ENCODE measurements at regions not wholly inside any gene's neighbourhood (a gene's known extent, or its start where the extent isn't known, plus 50 kb on each side); places are given as distances from the start of the nearest gene placed in this dataset.
A peak's percentile ranks its signal among the peaks of the same experiment; 100 is the strongest.

DNA sequence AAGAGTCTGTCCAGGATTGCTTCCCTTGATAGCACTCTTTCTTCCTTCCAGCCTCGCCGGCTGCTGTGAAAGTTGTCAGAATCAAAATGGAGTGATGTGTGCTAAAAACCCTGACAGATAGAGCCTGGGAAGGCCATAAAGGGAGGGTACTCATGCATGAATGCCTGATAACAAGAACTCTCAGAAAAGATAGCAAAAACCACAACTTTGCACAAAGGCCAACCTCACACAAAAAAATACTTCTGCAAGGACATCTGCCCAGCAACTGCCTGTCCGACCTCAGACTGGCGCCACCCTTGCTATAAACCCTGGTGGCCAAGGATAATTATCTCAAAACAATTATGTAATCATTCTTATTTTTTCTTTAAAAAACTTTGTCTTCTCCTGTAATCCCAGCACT, 133.2 kb upstream of the SVIL start:
- DNase-seq (ENCODE audit: low read depth in 4 of 4, low spot score in 2 of 4), result no peak

DNA sequence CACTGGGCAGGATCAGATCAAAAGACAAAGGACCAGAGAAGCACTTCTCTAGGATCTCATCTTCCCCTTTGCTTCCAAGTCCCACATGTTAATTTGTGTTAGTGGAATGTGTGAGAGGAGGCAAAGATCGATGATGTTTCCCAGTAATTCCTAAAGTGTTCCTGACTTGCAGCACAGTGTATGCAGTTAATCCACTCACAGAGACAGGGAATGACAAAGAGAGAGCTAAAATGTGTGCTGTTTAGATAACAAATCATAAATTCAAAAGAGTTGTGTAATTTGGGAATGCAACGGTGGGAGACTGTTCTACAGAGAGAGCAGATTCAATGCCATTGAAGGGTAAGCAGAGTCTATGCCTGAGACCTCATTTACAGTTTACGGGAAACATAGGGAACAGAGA, 132.0 kb upstream of the SVIL start:
- no peak for DNase-seq (ENCODE audit: low read depth in 4 of 4, low spot score in 2 of 4)

GRCh38 chr10:29765330-29765729, 130.6 kb upstream of the SVIL start:
- DNase-seq (ENCODE audit: low read depth in 4 of 4, low spot score in 2 of 4), result no peak

- no peak for DNase-seq (ENCODE audit: low read depth in 4 of 4, low spot score in 2 of 4)
Observed at GRCh38 chr10:29763396-29763795, 128.6 kb upstream of the SVIL start.

GRCh38 chr10:29761916-29762315, 127.1 kb upstream of the SVIL start:
- DNase-seq (ENCODE audit: low read depth in 4 of 4, low spot score in 2 of 4), result no peak

GRCh38 chr10:29760138-29760900, 125.5 kb upstream of the SVIL start:
- DNase-seq (ENCODE audit: low read depth in 4 of 4, low spot score in 2 of 4), result no peak

DNA sequence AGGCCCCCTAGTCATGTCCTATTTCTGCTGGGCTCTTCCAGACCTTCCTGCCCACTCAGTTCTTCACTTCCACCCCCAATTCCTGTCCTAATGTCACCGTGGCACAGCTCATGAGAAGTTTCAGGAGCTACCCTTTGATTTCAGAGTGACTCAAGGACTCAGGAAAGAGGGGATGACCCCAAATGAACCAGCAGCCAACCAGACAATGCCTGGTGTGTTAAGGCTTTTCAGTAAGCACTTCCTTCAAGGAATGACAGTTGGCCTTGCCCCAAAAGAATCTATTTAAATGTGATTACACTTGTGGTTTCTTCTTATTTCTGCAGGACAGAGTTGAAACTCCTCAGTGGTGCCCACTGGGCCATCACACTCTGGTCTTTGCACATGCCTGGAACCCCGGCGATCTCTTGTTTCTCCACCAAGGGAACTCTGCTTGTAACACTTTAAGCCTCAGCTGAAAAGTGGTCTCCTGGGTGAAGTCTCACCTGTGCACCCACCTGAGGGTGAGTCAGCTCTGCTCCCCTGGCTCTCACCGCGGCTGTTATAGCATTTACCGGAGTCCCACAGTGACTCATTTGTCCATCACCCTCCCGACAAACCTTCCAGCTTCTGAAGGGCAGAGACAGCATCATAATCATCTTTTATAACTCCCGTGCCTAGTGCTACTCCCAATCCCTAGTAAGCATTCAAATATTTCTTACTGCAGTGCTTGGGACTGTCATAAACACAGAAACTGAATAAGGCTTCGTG, 123.0 kb upstream of the SVIL start:
- no peak for DNase-seq (ENCODE audit: low read depth in 4 of 4, low spot score in 2 of 4)

- DNase-seq (ENCODE audit: low read depth in 4 of 4, low spot score in 2 of 4), result no peak
Observed at GRCh38 chr10:29756451-29756850, 121.7 kb upstream of the SVIL start.

- DNase-seq (ENCODE audit: low read depth in 4 of 4, low spot score in 2 of 4), result no peak
Observed at GRCh38 chr10:29753283-29753682, 118.5 kb upstream of the SVIL start.

GRCh38 chr10:29751684-29752083, 116.9 kb upstream of the SVIL start:
- DNase-seq (ENCODE audit: low read depth in 4 of 4, low spot score in 2 of 4), result no peak

GRCh38 chr10:29751240-29751639, 116.5 kb upstream of the SVIL start:
- no peak for DNase-seq (ENCODE audit: low read depth in 4 of 4, low spot score in 2 of 4)

GRCh38 chr10:29749150-29749549, 114.4 kb upstream of the SVIL start:
- DNase-seq (ENCODE audit: low read depth in 4 of 4, low spot score in 2 of 4), result no peak

DNA sequence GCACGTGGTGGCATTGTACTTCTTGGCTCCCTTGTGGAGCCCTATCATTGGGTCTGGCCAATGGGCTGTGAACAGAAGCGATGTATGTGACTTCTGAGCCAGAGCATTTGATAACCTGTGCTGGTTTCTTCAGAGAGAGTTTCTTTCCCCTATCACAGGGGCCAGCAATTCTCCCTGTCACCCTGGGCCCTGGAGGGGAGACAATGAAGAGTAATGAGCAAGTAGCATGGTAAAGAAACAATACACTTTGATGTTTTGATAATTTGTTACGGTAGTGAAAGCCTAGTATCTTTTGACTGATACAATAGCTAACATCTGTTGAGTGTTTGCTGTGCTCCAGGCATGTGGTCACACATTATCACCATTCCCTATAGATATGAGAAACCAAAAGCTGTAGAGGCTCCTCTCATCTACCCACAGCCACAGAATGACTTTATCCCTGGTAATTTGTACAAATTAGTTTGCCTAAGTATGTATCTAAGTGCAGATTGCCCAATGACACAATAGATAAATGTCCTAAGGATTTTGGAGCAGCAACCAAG, 113.4 kb upstream of the SVIL start:
- DNase-seq (ENCODE audit: low read depth in 4 of 4, low spot score in 2 of 4), result no peak

GRCh38 chr10:29746080-29746797, 111.5 kb upstream of the SVIL start:
- DNase-seq (ENCODE audit: low read depth in 4 of 4, low spot score in 2 of 4), result no peak

DNA sequence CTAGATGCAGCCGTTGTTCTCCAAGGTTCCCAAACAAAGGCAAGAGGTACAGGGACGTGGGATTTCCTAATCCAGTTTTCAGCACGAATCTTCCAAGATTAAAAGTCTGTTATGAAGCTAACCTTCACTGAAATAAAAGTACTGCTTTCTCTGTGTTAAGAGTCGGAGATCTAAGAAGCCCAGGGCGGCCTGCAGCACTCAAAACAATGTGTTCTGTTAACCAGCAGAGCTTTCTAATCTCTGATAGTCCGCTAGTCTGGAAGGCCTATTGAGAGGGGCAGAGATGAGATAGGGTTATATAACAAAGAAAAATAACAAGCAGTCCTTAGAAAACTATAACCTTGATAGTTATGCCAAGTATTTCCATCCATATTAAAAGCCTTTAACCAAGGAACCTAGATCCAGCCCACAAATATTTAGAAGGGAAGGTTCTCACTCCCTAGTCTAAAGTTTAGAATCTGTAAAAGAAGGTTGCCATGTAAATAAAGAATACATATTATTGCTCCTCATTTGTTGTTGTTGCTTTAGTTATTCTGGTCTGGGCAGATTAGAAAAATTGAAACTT, 106.3 kb upstream of the SVIL start:
- DNase-seq (ENCODE audit: low read depth in 4 of 4, low spot score in 2 of 4), result no peak

DNA sequence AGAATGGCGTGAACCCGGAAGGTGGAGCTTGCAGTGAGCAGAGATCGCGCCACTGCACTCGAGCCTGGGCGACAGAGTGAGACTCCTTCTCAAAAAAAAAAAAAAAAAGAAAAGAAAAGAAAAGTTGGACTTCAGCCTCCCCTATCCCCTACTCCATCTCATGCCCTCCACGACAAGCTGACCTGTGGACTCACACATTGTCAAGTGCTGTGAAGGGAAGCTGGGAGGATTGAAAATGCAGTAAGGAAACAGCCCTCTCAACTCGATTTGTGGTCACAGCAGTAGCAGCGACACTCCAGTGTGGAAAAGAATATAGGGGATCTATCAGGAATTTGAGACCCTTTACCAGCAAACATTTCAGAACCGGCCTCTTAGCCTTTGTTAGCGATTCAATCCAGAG, 103.6 kb upstream of the SVIL start:
- DNase-seq (ENCODE audit: low read depth in 4 of 4, low spot score in 2 of 4), result no peak

- DNase-seq (ENCODE audit: low read depth in 4 of 4, low spot score in 2 of 4), result no peak
Observed at GRCh38 chr10:29737074-29737593, 102.4 kb upstream of the SVIL start.

DNA sequence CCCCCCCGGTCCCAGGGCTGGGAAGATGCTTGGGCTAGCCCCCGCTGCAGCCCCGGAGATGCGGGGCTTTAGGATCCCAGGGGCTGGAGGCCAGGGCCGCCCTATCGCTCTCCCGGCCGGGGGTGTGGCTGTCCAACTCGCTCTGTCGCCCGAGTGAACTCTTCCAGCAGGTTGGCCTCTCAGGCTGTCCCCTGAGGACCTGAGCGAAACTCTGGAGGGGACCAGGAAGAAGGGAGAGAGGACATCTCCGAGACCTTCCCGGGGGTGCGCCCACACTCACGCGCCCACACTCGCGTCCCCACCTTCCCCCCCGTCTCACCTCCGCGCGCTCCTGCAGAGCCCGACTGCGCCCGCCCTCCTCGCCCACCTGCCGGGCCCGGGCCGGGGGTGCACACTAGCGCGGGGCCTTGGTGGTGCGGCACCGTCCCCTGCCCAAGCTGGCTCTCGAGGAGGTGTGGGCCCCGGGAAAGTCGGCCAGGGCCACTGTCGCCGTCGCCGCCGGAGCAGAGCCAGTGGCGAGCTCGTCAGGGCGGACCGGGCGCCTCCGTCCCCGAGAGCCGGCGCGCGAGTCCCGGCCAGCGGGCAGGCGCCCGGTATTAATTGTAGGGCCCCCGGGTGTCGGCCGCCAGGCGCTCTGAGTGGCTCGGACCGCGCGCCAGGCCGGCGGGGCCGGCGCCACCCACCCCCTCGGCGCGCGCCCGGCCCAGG, 101.7 kb upstream of the SVIL start:
- peak in 1 of 4 donors; percentile 40 for DNase-seq (ENCODE audit: low read depth in 4 of 4, low spot score in 2 of 4)

GRCh38 chr10:29735628-29736365, 101.0 kb upstream of the SVIL start:
- peak in 2 of 4 donors; percentile 70 to 80 for DNase-seq (ENCODE audit: low read depth in 4 of 4, low spot score in 2 of 4)
